KMS-11 (cell line): ENCODE measurements at regions not wholly inside any gene's neighbourhood (a gene's known extent, or its start where the extent isn't known, plus 50 kb on each side); places are given as distances from the start of the nearest gene placed in this dataset.

Experiments
- H2AFZ ChIP-seq: fragments of 200-600 bp; sonication (generic); 2 replicates; pipeline ENCODE4 v1.6.1; 2016; ENCODE audit warnings: antibody characterized with exemption, mixed run types, low read depth
- H3K27ac ChIP-seq: fragments of 200-600 bp; sonication (generic); 2 replicates; pipeline ENCODE4 v1.6.1; 2016; ENCODE audit warnings: mild to moderate bottlenecking, mixed run types
- H3K27me3 ChIP-seq: fragments of 200-600 bp; sonication (generic); 2 replicates; pipeline ENCODE4 v1.6.1; 2017; ENCODE audit warnings: mild to moderate bottlenecking, low read depth, mixed run types, moderate library complexity; ENCODE audit not compliant: insufficient read depth
- H3K36me3 ChIP-seq: fragments of 200-600 bp; sonication (generic); 2 replicates; pipeline ENCODE4 v1.6.1; 2017; ENCODE audit warnings: mild to moderate bottlenecking, mixed run types; ENCODE audit not compliant: insufficient read depth
- H3K4me1 ChIP-seq: fragments of 200-600 bp; sonication (generic); 2 replicates; pipeline ENCODE4 v1.6.1; 2016; ENCODE audit warnings: mild to moderate bottlenecking, low read depth, mixed run types; ENCODE audit not compliant: poor library complexity, severe bottlenecking
- H3K4me2 ChIP-seq: fragments of 200-600 bp; sonication (generic); 2 replicates; pipeline ENCODE4 v1.7.0; 2016; ENCODE audit warnings: mild to moderate bottlenecking, mixed run types
- H3K4me3 ChIP-seq: fragments of 200-600 bp; sonication (generic); IDR thresholded peaks from 2 replicates; pipeline ENCODE4 v1.6.1; 2017; ENCODE audit warnings: low read depth, low read length, mixed read lengths; ENCODE audit not compliant: insufficient read depth
- H3K79me2 ChIP-seq: fragments of 200-600 bp; sonication (generic); 2 replicates; pipeline ENCODE4 v1.6.1; 2016; ENCODE audit warnings: low read depth, mixed run types; ENCODE audit not compliant: insufficient read depth
- H3K9ac ChIP-seq: fragments of 200-600 bp; sonication (generic); 2 replicates; pipeline ENCODE4 v1.6.1; 2016; ENCODE audit warnings: mild to moderate bottlenecking, mixed run types
- H4K20me1 ChIP-seq: fragments of 200-600 bp; sonication (generic); 2 replicates; pipeline ENCODE4 v1.6.1; 2016; ENCODE audit warnings: mild to moderate bottlenecking, mixed run types; ENCODE audit not compliant: insufficient read depth
- CTCF ChIP-seq: fragments of 200-600 bp; sonication (generic); conservative IDR thresholded peaks from 2 replicates; pipeline ENCODE4 v1.6.1; 2017; ENCODE audit warnings: low read depth, mild to moderate bottlenecking, antibody characterized with exemption, low read length, moderate library complexity, mixed read lengths

- Histone ChIP-seq H3K4me3 (no peak overlapping the region), H3K27ac (no peak overlapping the region), H4K20me1 (no peaks in the 10 kb centered on the region), H3K79me2 (no peaks in the 10 kb centered on the region), H2AFZ (no peak overlapping the region), H3K9ac (no peak overlapping the region), H3K27me3 (peaks cover 32% of the 10 kb centered on the region; the same call in 1 of the 2 replicates), H3K36me3 (no peaks in the 10 kb centered on the region), H3K4me1 (no peaks in the 10 kb centered on the region), H3K4me2 (no peak overlapping the region)
- no peak for TF ChIP-seq CTCF
Measured at GRCh38 chr10:133023216-133023843, 64.4 kb upstream of the ADGRA1 start.

- Histone ChIP-seq H3K27ac (no peak overlapping the region), H3K4me2 (no peak overlapping the region), H3K4me3 (no peak overlapping the region), H3K4me1 (no peaks in the 10 kb centered on the region), H3K36me3 (no peaks in the 10 kb centered on the region), H4K20me1 (no peaks in the 10 kb centered on the region), H3K9ac (no peak overlapping the region), H3K79me2 (no peaks in the 10 kb centered on the region), H2AFZ (no peak overlapping the region), H3K27me3 (peaks cover 32% of the 10 kb centered on the region; the same call in 1 of the 2 replicates)
- no peak for TF ChIP-seq CTCF
Measured at GRCh38 chr10:133022776-133023100, 65.0 kb upstream of the ADGRA1 start.

GRCh38 chr10:133021963-133022775 lies 65.6 kb upstream of the ADGRA1 start:
- no peak for TF ChIP-seq CTCF
- Histone ChIP-seq H3K9ac (no peak overlapping the region), H3K4me2 (no peak overlapping the region), H3K27ac (no peak overlapping the region), H3K4me1 (no peaks in the 10 kb centered on the region), H2AFZ (no peak overlapping the region), H3K4me3 (no peak overlapping the region), H3K27me3 (peaks cover 32% of the 10 kb centered on the region; the same call in 1 of the 2 replicates), H4K20me1 (no peaks in the 10 kb centered on the region), H3K79me2 (no peaks in the 10 kb centered on the region), H3K36me3 (no peaks in the 10 kb centered on the region)

GRCh38 chr10:133021116-133021962 lies 66.4 kb upstream of the ADGRA1 start:
- Histone ChIP-seq H2AFZ (no peak overlapping the region), H3K36me3 (no peaks in the 10 kb centered on the region), H3K4me3 (no peak overlapping the region), H4K20me1 (no peaks in the 10 kb centered on the region), H3K79me2 (no peaks in the 10 kb centered on the region), H3K9ac (no peak overlapping the region), H3K27ac (no peak overlapping the region), H3K4me1 (no peaks in the 10 kb centered on the region), H3K4me2 (no peak overlapping the region), H3K27me3 (peaks cover 30% of the 10 kb centered on the region; the same call in 1 of the 2 replicates)
- TF ChIP-seq CTCF: no peak
